Mammary epithelial cell (primary cell): ENCODE measurements at regions not wholly inside any gene's neighbourhood (a gene's known extent, or its start where the extent isn't known, plus 50 kb on each side); places are given as distances from the start of the nearest gene placed in this dataset.

Source experiments
- EZH2 ChIP-seq: IDR thresholded peaks from 2 replicates; pipeline ENCODE4 v1.6.1; 2012; ENCODE audit warnings: low read length, inconsistent platforms, borderline replicate concordance
- TF ChIP-seq, protein P1 (sequence below), 2 donors: IDR thresholded peaks in 1 of 2; conservative IDR thresholded peaks in 1 of 2; 2 replicates each; pipeline ENCODE4 v1.5.1; 2011 to 2012; ENCODE audit warnings: inconsistent platforms in 2 of 2, low read length in 2 of 2, mild to moderate bottlenecking in 2 of 2, control low read depth in 1 of 2, low read depth in 1 of 2; ENCODE audit not compliant: insufficient read depth in 1 of 2; ENCODE audit errors: extremely low read depth in 1 of 2

DNA sequence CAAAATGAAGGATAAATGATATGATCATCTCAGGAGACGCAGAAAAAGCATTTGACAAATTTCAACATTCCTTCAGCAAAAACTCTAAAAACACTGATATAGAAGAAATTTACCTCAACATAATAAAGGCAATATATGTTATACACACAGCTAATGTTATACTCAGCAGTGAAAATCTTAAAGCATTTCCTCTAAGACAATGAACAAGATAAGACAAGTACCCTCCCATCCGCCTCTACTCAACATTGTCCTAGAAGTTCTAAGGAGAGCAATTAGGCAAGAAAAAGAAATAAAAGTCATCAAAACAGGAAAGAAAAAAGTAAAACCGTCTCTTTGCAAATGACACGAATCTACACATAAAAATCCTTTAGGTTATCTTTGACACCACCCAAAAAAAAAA is 1432.8 kb downstream of the CDH11 start:
- TF ChIP-seq, protein P1, sequence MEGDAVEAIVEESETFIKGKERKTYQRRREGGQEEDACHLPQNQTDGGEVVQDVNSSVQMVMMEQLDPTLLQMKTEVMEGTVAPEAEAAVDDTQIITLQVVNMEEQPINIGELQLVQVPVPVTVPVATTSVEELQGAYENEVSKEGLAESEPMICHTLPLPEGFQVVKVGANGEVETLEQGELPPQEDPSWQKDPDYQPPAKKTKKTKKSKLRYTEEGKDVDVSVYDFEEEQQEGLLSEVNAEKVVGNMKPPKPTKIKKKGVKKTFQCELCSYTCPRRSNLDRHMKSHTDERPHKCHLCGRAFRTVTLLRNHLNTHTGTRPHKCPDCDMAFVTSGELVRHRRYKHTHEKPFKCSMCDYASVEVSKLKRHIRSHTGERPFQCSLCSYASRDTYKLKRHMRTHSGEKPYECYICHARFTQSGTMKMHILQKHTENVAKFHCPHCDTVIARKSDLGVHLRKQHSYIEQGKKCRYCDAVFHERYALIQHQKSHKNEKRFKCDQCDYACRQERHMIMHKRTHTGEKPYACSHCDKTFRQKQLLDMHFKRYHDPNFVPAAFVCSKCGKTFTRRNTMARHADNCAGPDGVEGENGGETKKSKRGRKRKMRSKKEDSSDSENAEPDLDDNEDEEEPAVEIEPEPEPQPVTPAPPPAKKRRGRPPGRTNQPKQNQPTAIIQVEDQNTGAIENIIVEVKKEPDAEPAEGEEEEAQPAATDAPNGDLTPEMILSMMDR (conservative IDR thresholded peaks at IDR 0.05 in 1 of 2, IDR thresholded peaks at IDR 0.05 in 1 of 2; ENCODE audit: extremely low read depth in 1 of 2, insufficient read depth in 1 of 2, low read depth in 1 of 2, low read length in 2 of 2), result no peak
- no peak for TF ChIP-seq EZH2
